KBM-7 (cell line): ENCODE measurements at regions not wholly inside any gene's neighbourhood (a gene's known extent, or its start where the extent isn't known, plus 50 kb on each side); places are given as distances from the start of the nearest gene placed in this dataset.

ENCODE experiments used
- DNase-seq: peaks from one replicate; pipeline ENCODE4 v3.0.0-alpha.2; 2015
- in situ Hi-C: fragments of 300-500 bp; cut with MboI; formaldehyde crosslinking; loops from 2 replicates; pipeline ENCODE4 v1.14.3; 2020; ENCODE audit warnings: low sequenced_read_pairs, low pct_unique_long_range_greater_than_20kb, mixed read lengths

GRCh38 chr1:38418195-38419030 lies 371.8 kb upstream of the POU3F1 start:
- in situ Hi-C loops: no loop called here
- DNase-seq: no peak

- no peak for DNase-seq
- in situ Hi-C loops: no loop called here
These were observed 357.1 kb upstream of the POU3F1 start for GRCh38 chr1:38403667-38404066.

DNA sequence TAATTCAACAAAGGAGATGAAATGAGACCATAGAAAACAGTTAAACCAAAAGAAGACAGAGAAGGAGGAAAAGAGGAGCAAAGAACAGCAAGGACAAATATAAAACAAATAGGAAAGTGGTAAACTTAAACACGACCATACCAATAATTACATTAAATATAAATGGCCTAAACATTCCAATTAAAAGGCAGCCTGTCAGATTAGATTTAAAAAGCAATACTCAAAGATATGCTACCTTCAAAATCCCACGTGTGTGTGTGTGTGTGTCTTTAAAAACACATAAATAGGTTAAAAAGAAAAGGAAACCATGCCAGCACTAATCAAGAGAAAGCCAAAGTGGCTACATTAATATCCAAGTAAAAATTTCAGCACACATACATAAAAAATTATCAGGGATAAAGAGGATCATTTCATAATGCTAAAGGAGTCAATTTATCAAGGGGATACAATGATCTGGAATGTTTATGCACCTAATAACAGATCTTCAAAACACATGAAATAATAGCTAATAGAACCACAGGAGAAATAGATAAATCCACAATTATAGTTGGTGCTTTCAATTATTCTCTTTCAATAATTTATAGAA lies 355.7 kb upstream of the POU3F1 start:
- no peak for DNase-seq
- in situ Hi-C loops: no loop called here

DNA sequence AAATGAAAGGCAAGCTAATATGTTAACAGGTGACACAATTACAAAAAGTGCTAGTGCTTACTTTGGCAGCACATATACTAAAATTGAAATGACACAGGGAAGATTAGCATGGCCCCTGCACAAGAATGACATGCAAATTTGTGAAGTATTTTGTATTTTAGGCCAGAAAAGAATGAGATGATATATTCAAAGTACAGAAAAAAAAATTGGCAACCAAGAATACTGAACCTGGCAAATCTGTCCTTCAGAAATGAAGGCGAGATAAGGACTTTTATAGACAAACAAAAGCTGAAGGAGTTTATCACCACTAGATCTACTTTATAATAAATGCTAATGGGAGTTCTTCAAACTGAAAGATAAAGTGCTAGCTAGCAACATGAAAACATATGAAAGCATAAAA lies 350.0 kb upstream of the POU3F1 start:
- DNase-seq: no peak
- in situ Hi-C loops: no loop called here

DNA sequence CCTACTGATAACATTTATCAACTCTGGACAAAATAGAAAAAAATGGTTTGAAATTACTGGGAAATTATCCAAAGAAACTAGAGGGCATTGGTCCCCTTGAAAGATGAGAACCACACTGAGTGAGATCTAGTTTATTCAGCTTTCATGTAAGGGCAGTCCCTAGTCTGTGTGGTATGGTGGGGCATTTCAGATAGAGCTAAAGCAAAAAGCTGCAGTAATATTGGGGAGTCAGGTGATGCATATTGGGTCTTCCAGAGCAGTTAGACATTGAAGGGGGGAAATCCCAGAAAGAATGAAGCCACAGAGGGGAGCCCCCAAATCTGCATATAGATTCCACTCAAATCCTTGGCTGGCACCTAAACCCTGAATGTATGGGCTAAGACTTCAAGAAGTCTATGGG lies 347.7 kb upstream of the POU3F1 start:
- in situ Hi-C loops: no loop called here
- DNase-seq: no peak

- in situ Hi-C loops: no loop called here
- DNase-seq: no peak
These were observed 346.3 kb upstream of the POU3F1 start for GRCh38 chr1:38392861-38393260.

DNA sequence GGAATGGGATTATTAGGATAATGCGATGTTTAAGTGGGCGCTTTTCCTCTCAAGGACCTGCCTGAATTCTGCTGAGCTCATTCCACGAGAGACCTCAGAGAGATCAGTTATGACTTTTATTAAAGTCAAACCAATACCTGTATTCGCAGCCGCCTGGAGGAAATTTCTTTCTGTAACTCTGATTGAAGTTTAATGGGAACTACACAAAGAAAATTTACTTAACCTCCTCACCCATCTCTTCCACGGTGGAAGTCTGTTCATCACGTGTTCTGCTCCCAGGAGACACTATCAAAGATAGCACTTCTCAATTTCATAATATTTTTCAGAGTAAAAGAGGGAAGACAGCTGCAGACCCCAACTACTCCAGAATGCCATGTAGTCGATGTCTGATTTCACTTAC lies 334.7 kb upstream of the POU3F1 start:
- in situ Hi-C loops: no loop called here

DNA sequence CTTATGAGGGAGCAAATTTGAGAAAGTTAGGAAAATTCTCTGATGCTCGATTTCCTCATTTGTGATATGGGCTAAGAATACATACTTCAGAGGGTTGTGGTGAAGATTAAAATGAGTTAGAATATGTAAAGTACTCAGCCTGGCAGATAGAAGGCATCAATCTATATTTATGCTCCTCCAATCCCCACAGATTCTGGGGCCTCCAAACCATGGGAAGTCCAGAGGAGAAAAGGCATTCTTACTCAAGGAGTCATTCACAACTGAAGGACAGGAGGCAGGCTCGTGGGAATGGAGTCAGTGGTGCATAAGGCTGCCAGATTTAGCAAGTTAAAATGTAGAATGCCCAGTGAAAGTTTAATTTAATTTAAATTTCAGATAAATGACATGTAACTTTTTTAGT lies 330.0 kb upstream of the POU3F1 start:
- no peak for DNase-seq
- in situ Hi-C loops: no loop called here

More for the DNA sequence above, 334.7 kb upstream of the POU3F1 start:
- no peak for DNase-seq

DNA sequence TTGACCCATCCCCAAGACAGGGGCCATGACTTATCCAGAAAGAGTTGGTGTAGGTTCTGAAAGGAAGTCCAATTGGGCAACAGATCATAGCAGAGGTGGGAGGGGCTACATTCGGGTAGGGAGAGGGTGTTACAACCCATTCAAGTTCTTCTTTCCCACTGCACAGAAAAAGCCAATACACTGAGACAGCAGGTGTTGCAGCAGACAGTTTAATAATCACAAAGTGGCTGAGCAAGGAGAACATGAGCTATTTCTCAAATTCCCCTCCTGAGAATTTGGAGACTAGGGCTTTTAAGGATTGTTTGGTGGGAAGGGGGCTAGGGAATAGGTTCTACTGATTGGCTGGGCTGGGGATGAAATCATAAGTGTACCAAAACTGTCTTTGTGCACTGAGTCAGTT lies 328.4 kb upstream of the POU3F1 start:
- in situ Hi-C loops: no loop called here
- no peak for DNase-seq

DNA sequence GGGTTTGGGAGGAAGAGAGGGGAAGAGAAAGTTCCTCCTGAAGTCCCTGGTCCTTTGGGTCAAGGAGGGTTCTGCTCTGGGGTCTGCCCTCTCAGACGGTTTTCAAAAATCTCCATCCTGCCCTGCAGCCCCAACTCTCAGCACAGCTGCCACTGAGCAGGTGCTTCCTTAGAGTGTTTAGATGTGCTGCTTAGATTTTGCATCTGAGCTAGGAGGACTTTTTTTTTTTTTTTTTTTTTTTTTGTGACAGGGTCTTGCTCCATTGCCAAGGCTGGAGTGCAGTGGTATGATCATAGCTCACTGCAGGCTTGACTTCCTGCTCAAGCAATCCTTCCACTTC lies 324.9 kb upstream of the POU3F1 start:
- in situ Hi-C loops: no loop called here
- no peak for DNase-seq

DNA sequence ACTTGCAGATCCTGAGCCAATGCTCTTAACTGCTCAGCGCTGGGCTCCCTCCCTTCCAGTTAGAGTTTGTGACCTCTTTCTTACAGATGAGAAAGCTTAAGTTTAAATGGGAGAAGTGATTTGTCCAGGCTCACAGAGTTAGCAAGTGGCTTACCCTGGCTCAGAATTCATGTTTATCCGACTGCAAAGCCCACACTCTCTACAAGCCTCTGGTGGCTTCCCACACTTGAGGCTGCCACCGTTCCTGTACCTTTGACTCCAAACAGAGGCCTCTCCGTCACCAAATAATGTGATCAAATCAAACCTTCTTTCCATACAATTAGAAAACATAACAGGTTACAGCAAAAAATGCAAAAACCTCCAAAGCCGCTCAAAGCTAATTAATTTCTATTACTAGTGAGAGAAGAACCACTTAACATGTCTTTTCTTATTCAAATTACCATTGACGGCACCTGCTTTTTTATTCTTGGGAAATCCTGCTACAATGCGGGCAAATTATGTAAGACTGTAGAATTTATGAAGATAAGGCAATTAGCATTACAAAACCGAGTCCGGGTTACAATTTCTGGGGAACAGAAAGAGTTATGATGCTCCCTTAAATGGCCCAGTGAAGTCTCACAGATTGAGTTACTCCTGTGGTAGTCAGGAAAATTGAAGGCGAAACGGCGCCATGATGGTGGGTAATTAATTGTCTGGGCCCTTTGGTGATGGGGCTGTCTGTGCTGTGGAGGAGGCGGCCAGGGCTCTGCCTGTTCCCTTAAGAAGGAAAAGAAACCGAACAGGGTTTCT lies 324.3 kb upstream of the POU3F1 start:
- in situ Hi-C loops: no loop called here
- DNase-seq: no peak

- in situ Hi-C loops: no loop called here
- no peak for DNase-seq
These were observed 318.6 kb upstream of the POU3F1 start for GRCh38 chr1:38365242-38365641.

DNA sequence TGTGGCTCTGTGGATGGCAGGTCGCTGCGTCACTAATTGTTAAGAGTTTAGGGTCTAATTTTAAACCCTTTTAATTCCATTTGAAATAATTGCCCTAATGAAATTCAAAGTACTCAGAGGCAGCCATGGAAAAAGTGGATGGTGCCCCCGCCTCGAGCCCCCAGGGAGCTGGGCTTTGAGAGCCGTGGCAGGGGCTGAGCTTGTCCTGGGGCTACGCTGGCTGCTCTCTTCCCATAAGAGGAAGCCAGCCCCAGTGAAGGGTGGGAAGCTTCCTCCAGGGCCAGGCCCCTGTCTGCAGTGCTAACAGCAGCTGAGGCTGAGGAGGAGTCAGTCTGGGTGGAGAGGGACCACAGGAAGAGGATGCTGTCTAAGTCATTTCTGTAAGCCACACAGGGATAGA lies 315.0 kb upstream of the POU3F1 start:
- DNase-seq: no peak
- in situ Hi-C loops: no loop called here

GRCh38 chr1:38360807-38361206 lies 314.2 kb upstream of the POU3F1 start:
- no peak for DNase-seq
- in situ Hi-C loops: no loop called here

GRCh38 chr1:38353956-38354355 lies 307.4 kb upstream of the POU3F1 start:
- no peak for DNase-seq
- in situ Hi-C loops: no loop called here

DNA sequence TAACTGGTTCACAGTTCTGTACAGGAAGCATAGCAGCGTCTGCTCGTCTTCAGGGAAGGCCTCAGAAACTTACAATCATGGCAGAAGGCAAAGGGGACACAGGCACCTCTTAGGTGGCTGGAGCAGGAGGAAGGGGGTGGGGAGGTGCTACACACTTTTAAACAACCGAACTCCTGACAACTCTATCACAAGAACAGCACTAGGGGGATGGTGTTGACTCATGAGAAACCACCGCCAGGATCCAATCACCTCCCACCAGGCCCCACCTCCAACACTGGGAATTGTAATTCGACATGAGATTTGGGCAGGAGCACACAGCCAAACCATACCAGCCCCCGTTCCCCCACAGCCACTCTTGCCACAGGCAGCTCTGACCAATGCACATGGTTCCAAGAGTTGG lies 306.3 kb upstream of the POU3F1 start:
- in situ Hi-C loops: no loop called here
- no peak for DNase-seq

- in situ Hi-C loops: no loop called here
- DNase-seq: no peak
These were observed 301.0 kb upstream of the POU3F1 start for GRCh38 chr1:38347446-38348175.

GRCh38 chr1:38344716-38345115 lies 298.1 kb upstream of the POU3F1 start:
- in situ Hi-C loops: no loop called here
- DNase-seq: no peak

DNA sequence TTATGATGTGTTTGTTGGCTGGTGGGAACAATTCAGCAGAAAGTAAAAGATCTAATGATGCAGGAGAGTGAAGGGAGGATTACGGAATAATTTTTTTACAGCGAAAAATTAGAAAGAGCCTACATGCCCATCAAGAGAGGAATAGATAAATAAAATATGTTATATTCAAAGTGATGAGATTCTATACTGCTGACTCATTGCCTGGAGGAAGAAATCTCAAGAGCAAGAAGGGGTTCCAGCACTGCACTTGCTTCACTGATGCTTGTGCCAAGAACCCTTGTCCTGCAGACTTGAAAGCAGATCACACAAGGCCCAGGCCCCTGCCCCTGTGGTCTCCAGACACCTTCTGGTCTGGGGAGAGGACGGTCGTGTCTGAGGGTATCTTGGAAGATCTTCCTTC lies 295.1 kb upstream of the POU3F1 start:
- in situ Hi-C loops: no loop called here
- DNase-seq: no peak

GRCh38 chr1:38340409-38340808 lies 293.8 kb upstream of the POU3F1 start:
- DNase-seq: no peak
- in situ Hi-C loops: no loop called here
